IgD-negative memory B cell (primary cell): ENCODE measurements at regions not wholly inside any gene's neighbourhood (a gene's known extent, or its start where the extent isn't known, plus 50 kb on each side); places are given as distances from the start of the nearest gene placed in this dataset.

Experiments used
- H3K27ac Mint-ChIP-seq, 3 donors: one replicate each; pipeline ENCODE4 v1.8.0; 2020 to 2022; ENCODE audit warnings: mild to moderate bottlenecking in 3 of 3, mixed read lengths in 3 of 3, moderate library complexity in 1 of 3
- H3K27me3 Mint-ChIP-seq: one replicate; pipeline ENCODE4 v1.8.0; 2021; ENCODE audit warnings: mixed read lengths
- H3K36me3 Mint-ChIP-seq: one replicate; pipeline ENCODE4 v1.8.0; 2020; ENCODE audit warnings: mild to moderate bottlenecking, mixed read lengths
- H3K4me1 Mint-ChIP-seq, 3 donors: one replicate each; pipeline ENCODE4 v1.8.0; 2020 to 2022; ENCODE audit warnings: mixed read lengths in 3 of 3, mild to moderate bottlenecking in 1 of 3
- H3K4me3 Mint-ChIP-seq, 4 donors: one replicate each; pipeline ENCODE4 v1.8.0; 2020 to 2022; ENCODE audit warnings: mild to moderate bottlenecking in 4 of 4, mixed read lengths in 4 of 4, moderate library complexity in 3 of 4
- H3K9me3 Mint-ChIP-seq, 3 donors: one replicate each; pipeline ENCODE4 v1.8.0; 2020 to 2021; ENCODE audit warnings: mixed read lengths in 3 of 3, mild to moderate bottlenecking in 1 of 3

GRCh38 chr3:6791161-6791560 lies 69.8 kb upstream of the GRM7 start:
- Mint-ChIP-seq H3K27ac (no peak overlapping the region), H3K27me3 (no peaks in the 10 kb centered on the region), H3K4me1 (no peaks in the 10 kb centered on the region), H3K36me3 (no peaks in the 10 kb centered on the region), H3K9me3 (no peaks in the 10 kb centered on the region), H3K4me3 (no peak overlapping the region)

GRCh38 chr3:6799264-6799915 lies 61.5 kb upstream of the GRM7 start:
- Mint-ChIP-seq H3K4me3 (no peak overlapping the region), H3K27me3 (no peaks in the 10 kb centered on the region), H3K9me3 (no peaks in the 10 kb centered on the region), H3K4me1 (peaks cover 0 to 1% (median 0%) of the 10 kb centered on the region in 3 donors), H3K27ac (no peak overlapping the region), H3K36me3 (no peaks in the 10 kb centered on the region)

GRCh38 chr3:6803619-6804018 lies 57.3 kb upstream of the GRM7 start:
- Mint-ChIP-seq H3K4me3 (no peak overlapping the region), H3K9me3 (no peaks in the 10 kb centered on the region), H3K27ac (no peak overlapping the region), H3K4me1 (peaks cover 0 to 1% (median 0%) of the 10 kb centered on the region in 3 donors), H3K36me3 (peaks cover 1% of the 10 kb centered on the region), H3K27me3 (peaks cover 3% of the 10 kb centered on the region)

- Mint-ChIP-seq H3K36me3 (peaks cover 1% of the 10 kb centered on the region), H3K4me3 (no peak overlapping the region), H3K27ac (no peak overlapping the region), H3K4me1 (no peaks in the 10 kb centered on the region), H3K9me3 (no peaks in the 10 kb centered on the region), H3K27me3 (peaks cover 3% of the 10 kb centered on the region)
Measured at GRCh38 chr3:6805236-6805635, 55.7 kb upstream of the GRM7 start.

- Mint-ChIP-seq H3K9me3 (no peaks in the 10 kb centered on the region), H3K27ac (no peak overlapping the region), H3K36me3 (peaks cover 1% of the 10 kb centered on the region), H3K27me3 (peaks cover 3% of the 10 kb centered on the region), H3K4me3 (no peak overlapping the region), H3K4me1 (no peaks in the 10 kb centered on the region)
Measured at GRCh38 chr3:6806991-6807390, 53.9 kb upstream of the GRM7 start.

GRCh38 chr3:6807967-6808588 lies 52.8 kb upstream of the GRM7 start:
- Mint-ChIP-seq H3K4me3 (no peak overlapping the region), H3K9me3 (no peaks in the 10 kb centered on the region), H3K36me3 (peaks cover 1% of the 10 kb centered on the region), H3K4me1 (no peaks in the 10 kb centered on the region), H3K27me3 (peaks cover 3% of the 10 kb centered on the region), H3K27ac (no peak overlapping the region)

- Mint-ChIP-seq H3K4me1 (no peaks in the 10 kb centered on the region), H3K27me3 (peaks cover 3% of the 10 kb centered on the region), H3K27ac (no peak overlapping the region), H3K4me3 (no peak overlapping the region), H3K36me3 (peaks cover 1% of the 10 kb centered on the region), H3K9me3 (no peaks in the 10 kb centered on the region)
Measured at GRCh38 chr3:6809349-6809748, 51.6 kb upstream of the GRM7 start.
